ENCODE measurements at regions not wholly inside any gene's neighbourhood (a gene's known extent, or its start where the extent isn't known, plus 50 kb on each side); places are given as distances from the start of the nearest gene placed in this dataset.

DNA sequence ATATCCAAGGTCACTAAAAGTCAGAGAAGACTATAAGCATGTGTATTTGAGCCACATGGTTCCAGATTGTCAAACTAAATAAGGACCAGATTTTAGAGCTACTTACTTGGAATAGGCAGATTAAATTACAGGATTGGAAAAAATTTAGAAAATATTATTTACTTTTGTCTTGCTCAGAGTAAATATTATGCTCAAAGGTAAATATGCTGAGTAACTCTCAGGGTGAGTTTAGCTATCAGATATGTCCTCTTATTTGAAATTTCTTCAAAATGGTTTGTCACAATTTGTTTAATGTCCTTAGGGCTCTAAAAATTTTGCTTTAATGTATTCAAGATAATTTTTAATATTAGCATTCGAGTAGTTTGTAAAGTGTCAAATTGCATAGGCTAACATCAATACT lies 2455.2 kb downstream of the PCDH9 start:
- no peak for DNase-seq (ENCODE audit: low spot score)
- Mint-ChIP-seq H3K4me1 (ENCODE audit: low read depth) (no peaks in the 10 kb centered on the region), H3K27ac (no peak overlapping the region), H3K4me3 (no peak overlapping the region), H3K27me3 (ENCODE audit: insufficient read depth) (no peaks in the 10 kb centered on the region), H3K36me3 (ENCODE audit: low read depth) (no peaks in the 10 kb centered on the region), H3K9me3 (peaks cover 11% of the 10 kb centered on the region)
- intact Hi-C loops (cut with micrococcal nuclease): no loop called here

DNA sequence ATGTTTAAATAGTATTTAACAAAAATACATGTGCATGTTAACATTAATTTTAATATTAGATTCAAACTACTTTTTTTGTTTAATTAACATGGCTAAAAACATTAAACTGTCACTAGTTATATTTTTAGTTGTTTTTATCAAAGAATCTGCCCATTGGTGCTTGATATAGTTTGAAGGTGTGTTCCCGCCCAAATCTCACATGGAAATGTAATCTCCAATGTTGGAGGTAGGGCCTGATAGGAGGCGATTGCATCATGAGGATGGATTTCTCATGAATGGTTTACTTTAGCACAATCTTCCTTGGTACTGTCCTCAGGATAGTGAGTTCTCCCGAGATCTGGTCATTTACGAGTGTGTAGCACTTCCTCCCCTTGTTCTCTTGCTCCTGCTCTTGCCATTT lies 2459.4 kb downstream of the PCDH9 start:
- Mint-ChIP-seq H3K4me3 (no peak overlapping the region), H3K27ac (no peak overlapping the region), H3K27me3 (ENCODE audit: insufficient read depth) (no peaks in the 10 kb centered on the region), H3K9me3 (peaks cover 17% of the 10 kb centered on the region), H3K36me3 (ENCODE audit: low read depth) (no peaks in the 10 kb centered on the region), H3K4me1 (ENCODE audit: low read depth) (no peaks in the 10 kb centered on the region)
- no peak for DNase-seq (ENCODE audit: low spot score)
- intact Hi-C loops (cut with micrococcal nuclease): no loop called here

GRCh38 chr13:64767054-64767453 lies 2463.1 kb downstream of the PCDH9 start:
- intact Hi-C loops (cut with micrococcal nuclease): no loop called here
- H3K27me3 Mint-ChIP-seq (ENCODE audit: insufficient read depth): no peaks in the 10 kb centered on the region

DNA sequence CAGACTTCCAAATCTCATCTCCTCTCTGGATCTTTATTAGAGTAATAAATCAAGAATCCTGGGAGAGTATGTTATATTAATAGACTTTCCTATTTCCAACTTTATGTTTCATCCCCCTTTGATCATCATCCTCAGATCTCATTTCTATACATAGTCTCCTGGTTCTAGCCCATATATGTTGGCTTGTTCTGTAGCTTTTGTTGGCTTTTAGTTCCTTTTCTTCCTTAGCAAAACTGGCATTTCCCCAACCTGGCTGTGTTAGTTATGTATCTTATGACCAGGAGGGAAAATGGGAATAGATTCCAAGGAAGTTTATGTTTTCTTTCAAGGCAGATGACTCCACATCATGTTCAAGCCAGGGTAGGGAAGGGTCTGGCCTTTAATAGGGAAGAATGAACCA lies 2464.5 kb downstream of the PCDH9 start:
- no peak overlapping the region for H3K27ac Mint-ChIP-seq
- H3K4me3 Mint-ChIP-seq: no peak overlapping the region
- no peaks in the 10 kb centered on the region for H3K27me3 Mint-ChIP-seq (ENCODE audit: insufficient read depth)
- H3K36me3 Mint-ChIP-seq (ENCODE audit: low read depth): no peaks in the 10 kb centered on the region
- intact Hi-C loops (cut with micrococcal nuclease): no loop called here
- peaks cover 18% of the 10 kb centered on the region for H3K9me3 Mint-ChIP-seq
- DNase-seq (ENCODE audit: low spot score): no peak
- H3K4me1 Mint-ChIP-seq (ENCODE audit: low read depth): no peaks in the 10 kb centered on the region

More at GRCh38 chr13:64767054-64767453, 2463.1 kb downstream of the PCDH9 start:
- Mint-ChIP-seq H3K27ac (no peak overlapping the region), H3K4me1 (ENCODE audit: low read depth) (no peaks in the 10 kb centered on the region), H3K4me3 (no peak overlapping the region), H3K36me3 (ENCODE audit: low read depth) (no peaks in the 10 kb centered on the region), H3K9me3 (peaks cover 21% of the 10 kb centered on the region)
- DNase-seq (ENCODE audit: low spot score): no peak

DNA sequence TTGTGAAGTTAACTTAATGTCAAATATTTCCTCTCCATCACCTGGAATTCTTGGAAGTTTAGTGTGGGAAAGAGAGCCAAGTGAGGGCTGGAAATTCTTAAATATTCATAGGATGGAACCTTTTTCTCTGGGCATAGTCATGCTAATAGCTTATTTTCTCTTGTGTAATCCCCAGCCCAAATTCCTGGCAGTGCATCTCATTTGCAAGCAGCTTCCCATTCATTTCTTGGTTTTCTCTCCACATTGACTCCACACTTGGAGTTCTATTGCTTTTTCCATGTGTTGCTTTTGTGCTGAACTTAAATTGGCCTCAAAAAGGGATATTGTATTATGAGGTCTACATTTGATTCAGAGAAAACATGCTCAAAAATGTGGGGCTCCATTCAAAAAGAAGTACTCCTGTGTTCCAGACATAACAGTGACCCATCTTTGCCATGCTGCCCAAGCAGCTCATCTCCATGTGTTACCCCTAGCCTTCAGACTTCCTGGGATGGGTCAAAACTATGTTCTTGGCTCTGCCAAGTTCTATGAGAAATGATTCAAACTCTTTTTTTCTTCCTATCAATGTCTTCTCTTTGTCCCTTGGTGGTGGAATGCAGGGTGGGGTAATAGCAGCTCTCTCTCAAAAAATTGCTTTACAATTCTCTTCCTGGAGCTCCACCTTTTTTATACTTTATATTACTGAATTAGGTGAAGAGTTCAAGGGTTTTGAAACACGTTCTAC lies 2471.5 kb downstream of the PCDH9 start:
- Mint-ChIP-seq H3K27ac (no peak overlapping the region), H3K36me3 (ENCODE audit: low read depth) (no peaks in the 10 kb centered on the region), H3K4me1 (ENCODE audit: low read depth) (no peaks in the 10 kb centered on the region), H3K27me3 (ENCODE audit: insufficient read depth) (no peaks in the 10 kb centered on the region), H3K9me3 (peaks cover 22% of the 10 kb centered on the region), H3K4me3 (no peak overlapping the region)
- DNase-seq (ENCODE audit: low spot score): no peak
- intact Hi-C loops (cut with micrococcal nuclease): no loop called here

GRCh38 chr13:64756621-64757020 lies 2473.5 kb downstream of the PCDH9 start:
- no peak for DNase-seq (ENCODE audit: low spot score)
- H3K4me1 Mint-ChIP-seq (ENCODE audit: low read depth): no peaks in the 10 kb centered on the region
- H3K9me3 Mint-ChIP-seq: peaks cover 16% of the 10 kb centered on the region
- H3K27me3 Mint-ChIP-seq (ENCODE audit: insufficient read depth): no peaks in the 10 kb centered on the region
- H3K36me3 Mint-ChIP-seq (ENCODE audit: low read depth): no peaks in the 10 kb centered on the region
- H3K4me3 Mint-ChIP-seq: no peak overlapping the region
- intact Hi-C loops (cut with micrococcal nuclease): no loop called here
- H3K27ac Mint-ChIP-seq: no peak overlapping the region

DNA sequence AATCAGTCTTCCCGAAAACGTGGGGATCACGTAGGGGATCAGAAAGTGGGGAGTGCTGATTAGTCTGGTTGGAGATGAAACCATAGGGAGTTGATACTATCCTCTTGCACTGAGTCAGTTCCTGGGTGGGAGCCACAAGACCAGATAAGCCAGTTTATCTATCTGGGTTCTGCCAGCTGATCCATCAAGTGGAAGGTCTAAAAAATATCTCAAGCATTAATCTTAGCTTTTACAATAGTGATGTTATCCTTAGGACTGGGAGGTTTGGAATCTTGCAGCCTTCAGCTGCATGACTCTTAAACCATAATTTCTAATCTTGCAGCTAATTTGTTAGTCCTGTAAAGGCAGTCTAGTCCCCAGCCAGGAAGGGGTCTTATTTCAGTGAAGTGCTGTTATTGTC lies 2474.2 kb downstream of the PCDH9 start:
- H3K36me3 Mint-ChIP-seq (ENCODE audit: low read depth): no peaks in the 10 kb centered on the region
- no peak overlapping the region for H3K27ac Mint-ChIP-seq
- intact Hi-C loops (cut with micrococcal nuclease): no loop called here
- no peaks in the 10 kb centered on the region for H3K27me3 Mint-ChIP-seq (ENCODE audit: insufficient read depth)
- H3K9me3 Mint-ChIP-seq: peaks cover 16% of the 10 kb centered on the region
- H3K4me3 Mint-ChIP-seq: no peak overlapping the region
- H3K4me1 Mint-ChIP-seq (ENCODE audit: low read depth): no peaks in the 10 kb centered on the region
- no peak for DNase-seq (ENCODE audit: low spot score)

DNA sequence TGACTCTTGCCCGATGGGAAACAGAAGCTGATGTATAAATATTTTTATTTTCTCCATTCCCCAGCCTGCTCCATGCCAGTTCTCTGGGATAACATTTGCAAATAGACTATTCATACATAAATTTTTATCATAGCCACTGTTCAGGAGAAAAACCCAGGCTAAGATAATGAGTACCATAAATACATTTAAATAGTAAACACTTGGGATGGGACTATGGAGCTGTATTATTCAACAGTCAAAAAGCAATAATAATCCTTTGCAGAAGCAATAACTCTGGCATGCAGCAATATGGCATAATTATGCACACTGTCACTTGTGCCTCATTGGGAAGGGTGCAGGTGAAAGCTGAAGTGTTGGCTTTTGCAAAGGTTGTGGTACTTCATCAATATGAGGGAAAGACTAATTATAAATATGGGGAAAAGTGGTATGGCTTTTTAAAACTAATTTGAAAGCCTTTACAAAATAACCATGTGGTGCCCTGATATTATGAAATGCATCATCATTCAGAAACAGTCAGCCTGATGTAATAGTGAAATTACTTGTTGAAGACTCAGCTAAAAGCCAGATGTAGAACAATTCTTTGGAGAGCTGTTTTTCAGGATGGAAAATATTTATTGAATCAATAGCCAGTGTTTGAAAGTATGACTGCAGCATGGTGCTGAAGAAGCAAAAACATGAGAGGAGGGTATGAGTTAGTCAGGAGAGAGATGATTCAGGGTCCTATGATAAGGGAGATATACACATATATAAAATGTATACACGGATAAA lies 2476.7 kb downstream of the PCDH9 start:
- Mint-ChIP-seq H3K4me3 (no peak overlapping the region), H3K27me3 (ENCODE audit: insufficient read depth) (no peaks in the 10 kb centered on the region), H3K27ac (no peak overlapping the region), H3K9me3 (peaks cover 10% of the 10 kb centered on the region), H3K36me3 (ENCODE audit: low read depth) (no peaks in the 10 kb centered on the region), H3K4me1 (ENCODE audit: low read depth) (no peaks in the 10 kb centered on the region)
- intact Hi-C loops (cut with micrococcal nuclease): no loop called here
- no peak for DNase-seq (ENCODE audit: low spot score)

GRCh38 chr13:64749301-64749700 lies 2480.8 kb downstream of the PCDH9 start:
- no peaks in the 10 kb centered on the region for H3K4me1 Mint-ChIP-seq (ENCODE audit: low read depth)
- DNase-seq (ENCODE audit: low spot score): no peak
- no peak overlapping the region for H3K27ac Mint-ChIP-seq
- no peaks in the 10 kb centered on the region for H3K27me3 Mint-ChIP-seq (ENCODE audit: insufficient read depth)
- H3K9me3 Mint-ChIP-seq: peaks cover 3% of the 10 kb centered on the region
- H3K36me3 Mint-ChIP-seq (ENCODE audit: low read depth): no peaks in the 10 kb centered on the region
- intact Hi-C loops (cut with micrococcal nuclease): no loop called here
- no peak overlapping the region for H3K4me3 Mint-ChIP-seq

DNA sequence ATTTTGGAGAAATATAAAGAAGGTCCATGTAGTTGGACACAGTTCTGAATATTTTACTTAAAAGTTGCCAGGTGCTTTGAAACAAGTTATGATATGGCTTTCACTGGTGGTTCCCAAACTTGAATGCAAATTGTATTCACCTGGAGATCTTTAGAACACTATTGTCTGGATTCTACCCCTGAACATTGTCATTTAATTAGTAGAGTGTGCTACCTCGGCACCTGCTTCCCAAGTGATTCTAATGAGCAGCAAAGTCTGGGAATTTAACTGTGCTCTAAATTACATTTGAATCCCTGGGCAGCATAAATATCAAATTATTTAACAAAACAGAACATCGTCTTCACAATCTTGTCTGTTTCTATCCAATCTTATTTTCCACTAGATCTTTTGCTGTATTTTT lies 2483.3 kb downstream of the PCDH9 start:
- Mint-ChIP-seq H3K4me3 (no peak overlapping the region), H3K36me3 (ENCODE audit: low read depth) (no peaks in the 10 kb centered on the region), H3K9me3 (peaks cover 7% of the 10 kb centered on the region), H3K27me3 (ENCODE audit: insufficient read depth) (no peaks in the 10 kb centered on the region), H3K27ac (no peak overlapping the region), H3K4me1 (ENCODE audit: low read depth) (no peaks in the 10 kb centered on the region)
- intact Hi-C loops (cut with micrococcal nuclease): no loop called here
- no peak for DNase-seq (ENCODE audit: low spot score)

DNA sequence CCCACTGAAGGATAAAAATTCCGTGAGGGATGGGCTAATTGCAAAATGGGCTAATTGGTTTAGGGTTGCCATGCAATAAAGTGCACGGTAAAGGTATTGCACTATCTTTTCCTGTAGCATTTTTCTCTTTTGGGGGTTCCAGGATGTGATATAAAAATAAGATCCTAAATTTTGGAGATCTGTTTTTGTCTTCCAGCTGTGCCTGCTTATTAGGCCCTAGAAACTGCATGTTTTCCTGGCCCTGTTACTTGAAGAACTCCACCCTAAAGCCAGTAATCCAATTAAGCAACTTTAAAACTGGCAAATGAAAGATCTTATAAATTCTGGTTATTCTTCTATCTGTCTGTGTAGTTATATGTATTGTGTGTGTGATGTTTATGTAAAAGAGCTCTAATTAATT lies 2489.6 kb downstream of the PCDH9 start:
- H3K27ac Mint-ChIP-seq: no peak overlapping the region
- peaks cover 12% of the 10 kb centered on the region for H3K9me3 Mint-ChIP-seq
- intact Hi-C loops (cut with micrococcal nuclease): no loop called here
- no peak overlapping the region for H3K4me3 Mint-ChIP-seq
- no peaks in the 10 kb centered on the region for H3K36me3 Mint-ChIP-seq (ENCODE audit: low read depth)
- no peaks in the 10 kb centered on the region for H3K27me3 Mint-ChIP-seq (ENCODE audit: insufficient read depth)
- no peaks in the 10 kb centered on the region for H3K4me1 Mint-ChIP-seq (ENCODE audit: low read depth)
- no peak for DNase-seq (ENCODE audit: low spot score)

- Mint-ChIP-seq H3K36me3 (ENCODE audit: low read depth) (no peaks in the 10 kb centered on the region), H3K4me1 (ENCODE audit: low read depth) (no peaks in the 10 kb centered on the region), H3K9me3 (peaks cover 15% of the 10 kb centered on the region), H3K27ac (no peak overlapping the region), H3K27me3 (ENCODE audit: insufficient read depth) (no peaks in the 10 kb centered on the region), H3K4me3 (no peak overlapping the region)
- no peak for DNase-seq (ENCODE audit: low spot score)
- intact Hi-C loops (cut with micrococcal nuclease): no loop called here
Measured at GRCh38 chr13:64725492-64725891, 2504.6 kb downstream of the PCDH9 start.

DNA sequence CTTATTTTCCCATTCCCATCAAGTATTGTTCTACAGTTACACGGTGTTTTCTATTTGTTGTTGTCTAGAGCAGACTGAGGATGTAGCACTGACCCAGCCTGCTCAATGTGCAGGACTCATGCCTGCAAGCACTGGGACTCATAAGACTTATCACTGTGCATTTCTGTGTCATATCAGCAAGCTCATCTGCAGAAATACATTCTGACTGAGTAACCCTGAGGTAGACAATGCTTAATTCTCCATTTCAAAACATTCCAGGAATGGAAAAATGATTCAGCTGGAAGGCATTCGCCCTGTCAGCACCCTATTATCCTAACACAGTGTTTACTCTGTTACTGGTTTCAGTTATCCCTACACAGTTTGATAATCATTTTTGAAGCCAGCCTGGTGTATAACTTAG lies 2506.4 kb downstream of the PCDH9 start:
- Mint-ChIP-seq H3K4me1 (ENCODE audit: low read depth) (no peaks in the 10 kb centered on the region), H3K9me3 (peaks cover 14% of the 10 kb centered on the region), H3K4me3 (no peak overlapping the region), H3K27me3 (ENCODE audit: insufficient read depth) (no peaks in the 10 kb centered on the region), H3K36me3 (ENCODE audit: low read depth) (no peaks in the 10 kb centered on the region), H3K27ac (no peak overlapping the region)
- no peak for DNase-seq (ENCODE audit: low spot score)
- intact Hi-C loops (cut with micrococcal nuclease): no loop called here

Measured in activated T-helper 1 cell treated with anti-CD3 and anti-CD28 coated beads, Interleukin-12 subunit alpha, Interleukin-12 subunit beta, Interleukin-2, Interleukin-4 antibody, amounts not matched to agents 30 ng/mL and 10 ng/mL and 1 ng/mL, durations not matched to agents 14 hours and 24 hours and 36 hours (primary cell).